ENCODE measurements at regions not wholly inside any gene's neighbourhood (a gene's known extent, or its start where the extent isn't known, plus 50 kb on each side); places are given as distances from the start of the nearest gene placed in this dataset.

GRCh38 chr10:121082984-121083383 is 231.8 kb downstream of the WDR11 start (continued):
- no peak for TF ChIP-seq ZSCAN29 (IDR thresholded peaks at IDR 0.05)
- no peak for TF ChIP-seq KAT2A (conservative IDR thresholded peaks at IDR 0.05; ENCODE audit: control insufficient read depth, low read depth, low read length)
- TF ChIP-seq PML (IDR thresholded peaks at IDR 0.05; ENCODE audit: low read length) = no peak

GRCh38 chr10:121084016-121084674 is 233.0 kb downstream of the WDR11 start:
- Histone ChIP-seq H3K9me3 (replicated peaks; ENCODE audit: control insufficient read depth, insufficient read depth, low read length) (no peaks in the 10 kb centered on the region), H3K4me2 (ENCODE audit: control insufficient read depth, insufficient read depth) (no peak overlapping the region), H3K36me3 (ENCODE audit: control insufficient read depth in 2 of 2, insufficient read depth in 2 of 2, low read length in 1 of 2) (no peaks in the 10 kb centered on the region), H3K27ac (ENCODE audit: control insufficient read depth, insufficient read depth) (no peak overlapping the region), H3K79me2 (ENCODE audit: control insufficient read depth, insufficient read depth, low read length) (no peaks in the 10 kb centered on the region), H3K9ac (ENCODE audit: control insufficient read depth, insufficient read depth, low read length) (no peak overlapping the region), H4K20me1 (ENCODE audit: control insufficient read depth, insufficient read depth) (no peaks in the 10 kb centered on the region), H3K27me3 (replicated peaks in 1 of 2; ENCODE audit: control insufficient read depth in 2 of 2, insufficient read depth in 2 of 2, low read length in 1 of 2) (peaks cover 0 to 6% of the 10 kb centered on the region in 2 experiments; a peak in 3 of 4 replicates), H3K4me1 (ENCODE audit: control insufficient read depth, insufficient read depth, low read length) (no peaks in the 10 kb centered on the region), H3K4me3 (no peak overlapping the region), H2AFZ (ENCODE audit: control insufficient read depth, low read depth, low read length) (no peak overlapping the region)
- BruUV-seq (replicated peaks) = no TSS peak
- DNase-seq (ENCODE audit: low read depth, low spot score) = no peak
- ChIA-PET POLR2A (no interaction called here), RAD21 (ENCODE audit: unreplicated experiment) (no interaction called here), SMC1A (ENCODE audit: uncharacterized antibody, unreplicated experiment) (no interaction called here), CTCF (no interaction called here)
- ATAC-seq = no peak
- intact Hi-C loops (cut with micrococcal nuclease; ENCODE audit: unreplicated experiment) (no loop called here), in situ Hi-C loops (cut with MboI) (no loop called here)
- no peak for FAIRE-seq
- WGBS (ENCODE audit: insufficient coverage, insufficient replicate concordance, low lambda C conversion rate, missing lambda C conversion rate) = 39% methylated on average over 8 of the region's 8 CpGs
- TF ChIP-seq NR2C1 (IDR thresholded peaks at IDR 0.05) (no peak), KAT2A (conservative IDR thresholded peaks at IDR 0.05; ENCODE audit: control insufficient read depth, low read depth, low read length) (no peak), MYC (IDR thresholded peaks at IDR 0.05; ENCODE audit: insufficient read depth, insufficient read length, insufficient replicate concordance, low read length, severe bottlenecking) (no peak), ZBTB11 (CRISPR knock-in tag; IDR thresholded peaks at IDR 0.05) (no peak), CBX5 (IDR thresholded peaks at IDR 0.05; ENCODE audit: low read depth) (no peak), POLR2AphosphoS5 (IDR thresholded peaks at IDR 0.05; ENCODE audit: low read length) (no peak), POU2F2 (IDR thresholded peaks at IDR 0.05; ENCODE audit: borderline replicate concordance, low read depth, low read length) (no peak), SUPT20H (IDR thresholded peaks at IDR 0.05; ENCODE audit: borderline replicate concordance, control insufficient read depth, low read depth, low read length) (no peak), SPI1 (IDR thresholded peaks at IDR 0.05; ENCODE audit: borderline replicate concordance, insufficient read depth, low read depth, low read length) (no peak), NR2C2 (IDR thresholded peaks at IDR 0.05; ENCODE audit: borderline replicate concordance, control insufficient read depth, insufficient read length, low read depth) (no peak), GATAD2B (conservative IDR thresholded peaks at IDR 0.05; ENCODE audit: low read depth) (no peak)
- TF ChIP-seq, protein P1, sequence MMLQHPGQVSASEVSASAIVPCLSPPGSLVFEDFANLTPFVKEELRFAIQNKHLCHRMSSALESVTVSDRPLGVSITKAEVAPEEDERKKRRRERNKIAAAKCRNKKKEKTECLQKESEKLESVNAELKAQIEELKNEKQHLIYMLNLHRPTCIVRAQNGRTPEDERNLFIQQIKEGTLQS (IDR thresholded peaks at IDR 0.05; ENCODE audit: borderline replicate concordance, extremely low read depth, low read depth, low read length) = no peak
- TF ChIP-seq, protein P2, sequence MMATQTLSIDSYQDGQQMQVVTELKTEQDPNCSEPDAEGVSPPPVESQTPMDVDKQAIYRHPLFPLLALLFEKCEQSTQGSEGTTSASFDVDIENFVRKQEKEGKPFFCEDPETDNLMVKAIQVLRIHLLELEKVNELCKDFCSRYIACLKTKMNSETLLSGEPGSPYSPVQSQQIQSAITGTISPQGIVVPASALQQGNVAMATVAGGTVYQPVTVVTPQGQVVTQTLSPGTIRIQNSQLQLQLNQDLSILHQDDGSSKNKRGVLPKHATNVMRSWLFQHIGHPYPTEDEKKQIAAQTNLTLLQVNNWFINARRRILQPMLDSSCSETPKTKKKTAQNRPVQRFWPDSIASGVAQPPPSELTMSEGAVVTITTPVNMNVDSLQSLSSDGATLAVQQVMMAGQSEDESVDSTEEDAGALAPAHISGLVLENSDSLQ (IDR thresholded peaks at IDR 0.05) = no peak
- TF ChIP-seq, protein P3, sequence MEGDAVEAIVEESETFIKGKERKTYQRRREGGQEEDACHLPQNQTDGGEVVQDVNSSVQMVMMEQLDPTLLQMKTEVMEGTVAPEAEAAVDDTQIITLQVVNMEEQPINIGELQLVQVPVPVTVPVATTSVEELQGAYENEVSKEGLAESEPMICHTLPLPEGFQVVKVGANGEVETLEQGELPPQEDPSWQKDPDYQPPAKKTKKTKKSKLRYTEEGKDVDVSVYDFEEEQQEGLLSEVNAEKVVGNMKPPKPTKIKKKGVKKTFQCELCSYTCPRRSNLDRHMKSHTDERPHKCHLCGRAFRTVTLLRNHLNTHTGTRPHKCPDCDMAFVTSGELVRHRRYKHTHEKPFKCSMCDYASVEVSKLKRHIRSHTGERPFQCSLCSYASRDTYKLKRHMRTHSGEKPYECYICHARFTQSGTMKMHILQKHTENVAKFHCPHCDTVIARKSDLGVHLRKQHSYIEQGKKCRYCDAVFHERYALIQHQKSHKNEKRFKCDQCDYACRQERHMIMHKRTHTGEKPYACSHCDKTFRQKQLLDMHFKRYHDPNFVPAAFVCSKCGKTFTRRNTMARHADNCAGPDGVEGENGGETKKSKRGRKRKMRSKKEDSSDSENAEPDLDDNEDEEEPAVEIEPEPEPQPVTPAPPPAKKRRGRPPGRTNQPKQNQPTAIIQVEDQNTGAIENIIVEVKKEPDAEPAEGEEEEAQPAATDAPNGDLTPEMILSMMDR (IDR thresholded peaks at IDR 0.05 in 2 of 3, conservative IDR thresholded peaks at IDR 0.05 in 1 of 3; ENCODE audit: control insufficient read depth in 2 of 3, extremely low read depth in 1 of 3, insufficient read depth in 1 of 3, low read depth in 3 of 3, low read length in 3 of 3) = no peak

All from GM12878 (cell line).